ENCODE measurements at regions not wholly inside any gene's neighbourhood (a gene's known extent, or its start where the extent isn't known, plus 50 kb on each side); places are given as distances from the start of the nearest gene placed in this dataset.

GRCh38 chr18:29157057-29157780 lies 980.3 kb upstream of the CDH2 start:
- no peak for DNase-seq (ENCODE audit: low read depth)

DNA sequence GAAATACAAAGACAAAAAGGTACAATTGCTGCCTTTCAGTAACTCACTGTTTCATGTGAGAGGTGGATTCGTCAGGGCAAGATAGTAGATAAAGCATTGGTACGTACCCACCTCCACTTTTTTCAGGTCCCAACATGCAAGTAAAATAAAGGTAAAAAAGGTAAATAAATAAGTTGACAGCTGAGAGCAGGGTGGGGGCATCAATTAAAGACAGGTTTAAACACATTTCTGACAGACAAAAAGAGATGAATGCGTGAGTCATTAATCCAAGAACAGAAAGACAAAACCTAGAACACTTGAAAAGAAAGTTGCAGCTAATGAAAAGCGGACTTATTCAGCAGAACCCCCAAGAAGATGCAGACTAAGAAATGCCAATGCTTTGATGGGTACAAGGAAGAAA lies 979.6 kb upstream of the CDH2 start:
- no peak for DNase-seq (ENCODE audit: low read depth)

DNA sequence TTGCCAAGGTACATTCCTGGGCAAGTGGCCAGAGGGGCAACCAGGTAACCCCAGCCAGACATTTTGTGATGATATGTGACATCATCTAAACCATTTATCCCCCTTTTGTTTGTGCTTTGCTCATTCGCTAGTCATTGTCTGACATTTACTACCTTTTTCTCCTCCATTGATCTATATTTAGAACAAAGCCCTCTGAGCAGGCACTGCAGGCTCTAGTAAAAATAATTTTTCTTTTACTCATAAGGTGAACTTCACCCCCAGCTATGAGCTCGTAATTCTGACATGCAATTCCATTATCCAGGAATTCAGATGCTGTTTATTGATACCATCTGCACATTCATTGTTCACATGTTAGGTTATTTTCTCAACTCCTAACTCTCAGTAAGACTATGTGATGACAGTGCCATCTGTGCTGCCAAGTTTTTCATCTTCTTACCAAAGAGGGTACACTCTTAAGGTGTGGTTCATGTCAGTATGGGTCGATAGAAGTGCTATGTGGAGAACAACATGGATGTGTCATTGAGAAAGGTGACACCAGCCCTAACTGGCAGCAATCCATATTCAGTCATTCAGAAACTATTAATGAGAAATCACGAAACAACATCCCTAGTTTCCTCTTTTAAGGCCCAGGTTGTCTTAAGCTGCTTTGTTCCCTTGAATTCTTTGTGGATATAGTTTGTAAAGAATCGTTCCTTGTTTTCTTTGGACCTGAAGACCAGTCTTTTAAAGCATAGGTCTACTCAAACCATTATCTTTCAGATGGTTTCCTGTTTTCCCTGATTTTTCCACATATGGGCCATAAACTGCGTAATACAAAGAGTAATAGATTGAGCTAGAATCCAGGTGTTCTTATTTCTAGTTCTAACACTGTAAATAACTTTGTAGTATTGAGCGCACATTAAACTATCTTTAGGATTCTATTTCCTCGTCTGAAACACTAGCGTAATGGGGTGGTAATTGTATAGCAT lies 978.1 kb upstream of the CDH2 start:
- DNase-seq (ENCODE audit: low read depth), result peak; percentile 79

- no peak for DNase-seq (ENCODE audit: low read depth)
Measured at GRCh38 chr18:29154196-29154757, 977.3 kb upstream of the CDH2 start.

DNA sequence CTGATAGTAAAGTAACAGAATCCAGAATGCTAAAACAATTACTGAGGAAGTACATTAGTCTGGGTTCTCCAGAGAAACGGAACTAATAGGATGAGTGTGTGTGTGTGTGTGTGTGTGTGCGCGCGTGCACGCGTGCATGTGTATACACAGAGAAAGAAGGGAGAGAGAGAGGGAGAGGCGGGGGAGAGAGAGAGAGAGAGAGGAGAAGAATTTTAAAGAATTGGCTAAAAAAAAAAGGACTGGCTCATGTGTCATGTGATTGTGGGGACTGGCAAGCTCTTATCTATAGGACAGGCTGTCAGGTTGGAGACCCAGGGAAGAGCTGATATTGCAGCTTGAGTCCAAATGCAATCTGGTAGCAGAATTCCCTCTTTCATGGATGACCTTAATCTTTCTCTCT lies 976.2 kb upstream of the CDH2 start:
- no peak for DNase-seq (ENCODE audit: low read depth)

DNA sequence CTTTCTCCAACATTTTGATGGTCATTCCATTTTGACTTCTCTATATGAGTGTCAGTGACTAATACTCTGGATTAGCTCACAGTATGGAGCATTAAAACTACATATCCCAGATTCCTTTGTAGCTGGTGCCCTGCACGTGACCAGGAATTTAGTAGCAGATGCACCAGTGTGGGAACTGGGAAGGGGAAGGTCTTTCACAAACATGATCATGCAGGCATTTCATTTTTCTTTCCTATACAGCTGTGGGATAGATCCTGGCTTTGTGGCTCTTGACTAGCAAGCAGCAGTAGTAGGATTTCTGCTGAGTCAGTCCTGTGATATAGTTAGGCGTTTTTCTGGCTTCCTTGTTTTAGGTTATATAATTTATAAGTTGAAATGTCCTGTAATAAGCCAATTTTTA lies 971.0 kb upstream of the CDH2 start:
- DNase-seq (ENCODE audit: low read depth), result no peak

DNA sequence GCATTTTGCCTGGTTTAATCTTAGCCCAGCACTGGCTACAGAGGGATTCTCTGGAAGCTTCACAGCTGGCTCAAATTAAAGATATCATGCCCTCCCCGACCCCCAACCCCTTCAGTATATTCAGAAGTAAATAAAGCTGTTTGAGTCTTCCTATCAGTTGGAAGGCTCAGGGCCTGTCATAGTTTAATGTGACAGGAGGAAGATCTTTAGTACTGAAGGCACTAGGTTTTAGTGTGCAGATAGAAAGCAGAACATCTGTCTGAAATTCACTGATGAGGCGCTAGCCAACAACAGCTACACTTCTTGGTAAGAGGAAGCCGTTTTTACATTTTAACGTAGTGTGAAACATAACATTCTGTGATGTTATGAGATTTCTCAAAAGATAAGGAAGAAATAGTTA lies 969.1 kb upstream of the CDH2 start:
- no peak for DNase-seq (ENCODE audit: low read depth)

DNA sequence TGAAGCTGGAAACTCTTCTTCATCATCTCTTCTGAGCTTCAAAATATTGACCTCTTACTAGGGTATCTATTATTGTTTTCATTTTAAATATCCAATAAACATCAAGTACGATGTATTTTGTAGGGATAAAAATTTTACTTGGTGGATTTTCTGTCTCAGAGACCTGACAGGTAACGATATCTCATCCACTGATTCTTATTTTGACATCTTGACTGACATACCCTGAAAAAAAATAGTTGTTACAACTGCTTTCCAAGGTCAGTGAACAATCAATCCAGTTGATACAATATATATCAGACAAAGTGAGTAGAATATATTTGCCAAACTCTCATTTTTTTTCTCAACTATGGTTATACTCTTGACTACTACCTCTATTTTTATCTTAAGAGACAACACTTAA lies 963.7 kb upstream of the CDH2 start:
- no peak for DNase-seq (ENCODE audit: low read depth)

- DNase-seq (ENCODE audit: low read depth), result no peak
Measured at GRCh38 chr18:29137773-29138495, 961.0 kb upstream of the CDH2 start.

DNA sequence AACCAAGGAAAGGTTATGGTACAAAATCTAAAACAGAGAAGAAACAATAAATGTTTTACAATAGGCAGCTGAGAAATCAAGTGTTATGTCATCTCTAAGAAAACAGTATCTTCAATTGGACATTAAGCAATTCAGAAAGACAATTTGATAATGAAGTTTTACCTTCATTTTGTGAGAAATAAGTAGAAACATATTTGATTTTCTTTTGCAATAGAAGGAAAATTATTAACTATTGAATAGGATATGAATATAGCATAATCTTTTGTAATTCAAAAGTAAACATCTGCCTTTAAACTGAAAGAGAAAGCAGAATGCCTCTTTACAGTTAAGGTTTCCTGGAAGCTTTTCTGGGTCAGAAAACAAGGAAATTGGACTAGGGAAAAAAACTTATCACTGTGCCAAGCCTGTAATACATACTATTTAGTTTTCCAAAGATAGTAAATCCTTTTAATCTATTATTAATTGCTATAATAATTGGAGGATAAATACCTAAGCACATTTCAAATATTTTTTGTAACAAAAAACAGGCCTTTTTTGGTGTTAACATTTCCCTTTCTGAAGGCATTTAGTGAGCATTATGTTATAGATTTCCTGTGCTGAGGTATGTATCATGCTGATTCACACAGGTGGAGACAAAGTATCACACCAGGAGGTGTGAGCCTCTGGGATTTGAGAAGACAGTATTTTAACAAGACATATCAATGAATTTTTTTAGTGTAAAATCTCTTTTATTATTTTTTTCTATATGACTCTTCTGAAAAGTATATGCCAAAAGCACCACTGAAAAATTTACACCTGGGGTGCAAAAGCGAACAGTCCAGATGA lies 947.0 kb upstream of the CDH2 start:
- DNase-seq (ENCODE audit: low read depth), result no peak

DNA sequence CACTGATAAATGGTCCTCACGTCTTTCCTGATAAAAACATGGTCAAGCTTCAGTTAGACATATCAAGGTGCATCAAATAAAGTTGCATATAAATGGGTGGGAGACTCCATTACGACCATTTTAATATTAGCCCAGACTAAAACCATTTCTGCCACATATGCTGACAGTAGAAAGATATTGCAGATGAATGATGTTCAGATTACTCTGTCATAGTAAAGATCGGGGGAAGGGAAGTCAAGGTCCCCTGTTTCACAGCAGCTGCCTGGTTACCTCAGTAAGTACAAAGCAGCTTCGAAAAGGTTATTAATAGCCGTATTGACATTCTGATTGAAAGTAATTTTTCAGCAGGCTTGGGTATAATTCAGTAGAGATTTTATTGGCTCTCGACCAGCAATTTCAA lies 927.7 kb upstream of the CDH2 start:
- DNase-seq (ENCODE audit: low read depth), result no peak

DNA sequence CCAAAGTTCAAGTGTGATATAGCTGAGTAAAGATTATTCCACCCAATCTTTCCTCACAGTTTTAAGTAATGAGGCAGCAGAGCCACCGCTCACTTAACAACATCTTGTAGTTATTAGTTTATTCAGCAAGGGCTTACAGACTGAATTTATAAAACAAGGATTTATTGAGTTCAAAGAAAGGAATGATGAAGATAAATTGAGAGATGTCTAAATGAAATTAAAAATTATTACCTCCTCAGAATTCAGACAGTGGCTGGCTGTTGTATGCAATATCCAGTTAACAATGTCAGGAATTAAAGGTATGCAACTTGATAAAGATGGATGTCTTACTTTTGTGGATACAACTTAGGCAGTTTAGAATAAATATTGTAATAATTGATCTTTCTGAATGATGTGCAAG lies 927.3 kb upstream of the CDH2 start:
- DNase-seq (ENCODE audit: low read depth), result no peak

DNA sequence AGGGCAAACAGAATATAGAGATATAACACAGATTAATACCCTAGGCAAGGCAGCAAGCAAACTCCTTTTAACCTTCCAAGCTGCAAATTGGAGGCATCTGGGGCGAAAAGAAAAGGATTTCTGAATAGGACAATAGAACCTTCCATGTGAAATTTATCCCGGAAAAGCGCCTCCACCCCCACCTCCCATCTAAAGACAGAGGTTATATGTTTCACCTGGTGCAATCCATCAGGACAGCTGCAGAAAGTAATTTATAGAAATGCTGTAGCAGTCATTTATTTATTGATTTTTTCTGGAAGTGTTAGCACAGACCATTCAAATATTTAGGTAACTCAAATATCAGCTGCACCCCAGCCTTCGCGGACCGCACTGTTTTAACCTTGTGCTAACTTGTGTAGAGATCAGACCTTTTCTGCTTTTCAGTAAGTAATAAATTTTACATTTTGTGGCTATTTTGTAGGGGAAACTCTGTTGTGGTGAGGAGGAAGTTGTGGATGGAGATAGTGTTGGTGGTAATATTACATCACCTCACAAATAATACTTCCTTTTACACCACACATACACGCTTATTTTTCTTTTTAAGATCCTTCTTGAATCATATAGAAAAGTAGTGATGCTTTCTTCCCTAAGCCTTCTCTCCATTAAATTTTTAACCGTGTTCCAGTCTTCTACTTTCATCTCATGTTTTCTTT lies 919.3 kb upstream of the CDH2 start:
- DNase-seq (ENCODE audit: low read depth), result no peak

DNA sequence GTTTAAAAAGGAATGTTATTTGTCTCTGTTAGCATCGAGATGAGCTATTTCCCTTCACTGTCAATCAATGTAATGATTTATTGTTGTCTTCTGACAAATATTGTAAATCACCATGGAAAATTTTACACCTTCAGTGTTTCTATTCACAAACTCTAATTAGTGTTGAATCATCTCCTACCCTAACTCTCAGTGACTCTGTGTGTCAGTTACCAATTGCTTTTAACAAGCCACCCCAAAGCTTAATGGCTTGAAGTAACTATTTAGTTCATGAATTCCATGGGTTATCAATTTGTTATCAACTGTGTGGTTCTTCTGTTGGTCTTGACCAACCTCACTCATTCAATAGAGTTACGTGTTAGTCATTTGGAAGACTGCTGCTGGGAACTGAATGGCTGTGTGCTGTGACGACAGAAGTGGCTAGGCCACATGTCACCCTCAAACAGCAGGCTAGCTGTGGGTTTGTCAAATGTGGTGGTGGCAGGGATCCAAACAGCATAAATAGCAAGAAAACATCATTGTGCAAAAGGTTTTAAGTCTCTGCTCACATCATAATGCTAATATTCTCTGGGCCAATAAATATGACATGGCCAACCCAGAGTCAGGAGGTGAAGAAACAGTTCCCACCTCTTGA lies 910.8 kb upstream of the CDH2 start:
- DNase-seq (ENCODE audit: low read depth), result no peak

DNA sequence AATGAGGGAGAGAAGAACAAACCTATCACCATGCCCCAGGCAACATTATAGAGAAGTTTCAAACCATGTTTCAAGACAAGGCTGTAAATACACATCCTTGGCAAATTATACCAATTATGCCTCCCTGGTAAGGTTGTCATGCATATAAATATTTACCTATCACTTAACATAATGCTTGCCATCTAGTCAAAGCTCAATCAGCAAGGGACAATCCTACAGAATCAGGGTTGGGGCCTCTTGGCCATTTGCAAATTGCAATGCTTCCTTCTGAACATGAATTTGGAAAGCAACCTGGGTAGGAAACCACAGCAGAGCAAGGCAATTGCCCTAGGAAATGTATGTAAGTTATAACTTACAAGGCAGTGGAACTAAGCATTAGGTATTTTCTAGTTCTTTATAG lies 907.2 kb upstream of the CDH2 start:
- no peak for DNase-seq (ENCODE audit: low read depth)

DNA sequence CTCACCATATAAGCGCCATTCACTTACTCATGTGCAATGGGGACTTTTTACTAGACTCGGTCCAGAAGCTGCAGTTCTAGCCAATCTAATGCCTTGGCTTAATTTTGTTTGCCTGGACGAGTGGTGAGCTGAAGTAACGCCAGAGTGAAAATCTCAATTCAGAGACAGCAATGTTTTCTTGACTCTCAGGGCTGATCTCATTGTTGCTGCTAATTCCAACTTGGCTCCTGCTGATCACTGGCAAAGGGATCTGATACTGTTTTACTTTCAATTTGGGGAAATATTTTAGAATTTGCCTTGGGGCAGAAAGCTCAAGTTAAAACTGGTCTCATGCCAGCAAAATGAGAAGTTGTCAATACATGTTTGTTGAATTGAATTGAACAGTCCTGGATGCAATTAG lies 906.6 kb upstream of the CDH2 start:
- DNase-seq (ENCODE audit: low read depth), result no peak

GRCh38 chr18:29080946-29081345 lies 904.0 kb upstream of the CDH2 start:
- no peak for DNase-seq (ENCODE audit: low read depth)

GRCh38 chr18:29078273-29078672 lies 901.3 kb upstream of the CDH2 start:
- no peak for DNase-seq (ENCODE audit: low read depth)

- DNase-seq (ENCODE audit: low read depth), result no peak
Measured at GRCh38 chr18:29077344-29077743, 900.4 kb upstream of the CDH2 start.

GRCh38 chr18:29076645-29077044 lies 899.7 kb upstream of the CDH2 start:
- DNase-seq (ENCODE audit: low read depth), result no peak

Data from GM04504 (cell line).